ENCODE measurements at regions not wholly inside any gene's neighbourhood (a gene's known extent, or its start where the extent isn't known, plus 50 kb on each side); places are given as distances from the start of the nearest gene placed in this dataset.
A peak's percentile ranks its signal among the peaks of the same experiment; 100 is the strongest.

DNA sequence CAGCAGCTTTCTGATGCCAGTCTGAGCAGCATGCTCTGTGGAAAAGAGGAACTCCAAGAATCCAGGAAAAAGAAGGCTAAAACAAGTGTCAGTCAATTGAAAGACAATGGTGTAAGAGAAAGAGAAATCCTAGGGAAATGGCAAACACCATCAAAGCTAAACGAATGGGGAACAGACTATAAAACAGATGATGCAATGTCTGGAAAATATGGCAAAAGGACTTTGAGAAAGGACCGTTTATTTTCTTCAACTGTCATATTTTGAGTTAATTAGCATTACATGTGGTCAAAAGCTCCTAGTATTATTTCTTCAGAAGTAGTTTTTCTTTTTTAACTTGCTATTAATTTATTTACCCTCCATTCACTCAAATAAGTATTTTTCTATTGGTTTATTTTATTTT, 465.2 kb downstream of the LRRC70 start:
- Histone ChIP-seq H3K14ac (ENCODE audit: insufficient read length) (no peak overlapping the region), H3K27ac (ENCODE audit: low read depth, low read length) (no peak overlapping the region), H3K23ac (ENCODE audit: insufficient read length) (no peak overlapping the region), H3K36me3 (ENCODE audit: control insufficient read depth in 2 of 4, insufficient read depth in 4 of 4, low read length in 3 of 4) (no peaks in the 10 kb centered on the region), H4K91ac (replicated peaks; ENCODE audit: insufficient read length, low read length) (no peak overlapping the region), H2AFZ (ENCODE audit: low read length) (peak overlapping the region; percentile 2; the same call in 1 of the 2 replicates), H4K20me1 (replicated peaks in 1 of 2; ENCODE audit: control insufficient read depth in 1 of 2, insufficient read depth in 2 of 2, low read length in 2 of 2) (no peaks in the 10 kb centered on the region), H3K4me3 (ENCODE audit: extremely low read depth in 1 of 4, insufficient read depth in 2 of 4, low read depth in 3 of 4, low read length in 4 of 4) (no peak overlapping the region), H2BK15ac (ENCODE audit: low read length) (no peak overlapping the region), H3K4ac (replicated peaks; ENCODE audit: insufficient read length, low read depth, low read length) (no peak overlapping the region), H3K79me2 (ENCODE audit: control insufficient read depth in 1 of 2, insufficient read depth in 2 of 2, low read length in 2 of 2) (no peaks in the 10 kb centered on the region), H3K79me1 (ENCODE audit: low read depth, low read length) (no peaks in the 10 kb centered on the region), H3K56ac (replicated peaks; ENCODE audit: insufficient read length, low read depth, low read length) (no peak overlapping the region), H2BK120ac (replicated peaks; ENCODE audit: low read depth, low read length) (no peak overlapping the region), H3K18ac (ENCODE audit: extremely low read depth, low read length) (no peak overlapping the region), H3K4me1 (replicated peaks in 1 of 4; ENCODE audit: control insufficient read depth in 3 of 4, insufficient read depth in 4 of 4, low read length in 3 of 4) (no peaks in the 10 kb centered on the region), H3K27me3 (replicated peaks in 1 of 4; ENCODE audit: control insufficient read depth in 3 of 4, extremely low read depth in 1 of 4, insufficient read depth in 3 of 4, low read length in 3 of 4) (no peaks in the 10 kb centered on the region), H3K4me2 (ENCODE audit: insufficient read depth in 1 of 2, low read depth in 2 of 2, low read length in 2 of 2) (no peak overlapping the region), H2AK5ac (ENCODE audit: low read depth, low read length) (no peak overlapping the region), H2BK12ac (ENCODE audit: low read depth, low read length) (no peak overlapping the region), H2BK20ac (ENCODE audit: low read length) (no peak overlapping the region), H3K9me3 (ENCODE audit: insufficient read depth in 2 of 2, low read depth in 1 of 2, low read length in 1 of 2) (no peaks in the 10 kb centered on the region), H4K5ac (ENCODE audit: insufficient read length, low read depth, low read length) (no peak overlapping the region), H3K23me2 (ENCODE audit: low read depth, low read length) (no peaks in the 10 kb centered on the region), H3K9ac (replicated peaks in 1 of 4; ENCODE audit: extremely low read depth in 1 of 4, low read depth in 3 of 4, low read length in 3 of 4) (no peak overlapping the region), H4K8ac (ENCODE audit: extremely low read depth, insufficient read depth, low read length) (no peak overlapping the region), H2BK5ac (ENCODE audit: low read depth, low read length) (no peak overlapping the region)
- no peak for DNase-seq (ENCODE audit: low read depth in 1 of 2, low spot score in 2 of 2)
- CTCF ChIA-PET (ENCODE audit: partially characterized antibody): interaction anchor here (0.5 to 1.1 kb wide), 2 partner anchors 43 to 44 kb away, joined by 3 to 4 read pairs; no protein-coding TSS in a partner anchor
- POLR2A ChIA-PET (ENCODE audit: partially characterized antibody): interaction anchor here (0.8 kb wide), 1 partner anchor 17 kb away, joined by 3 read pairs; no protein-coding TSS in a partner anchor
- WGBS, 2 experiments (ENCODE audit: extremely low coverage in 1 of 2, insufficient coverage in 1 of 2, insufficient read length in 1 of 2, insufficient replicate concordance in 2 of 2, low coverage in 1 of 2, low lambda C conversion rate in 2 of 2, missing lambda C conversion rate in 1 of 2): 92% methylated on average over 2 of the region's 2 CpGs; no CpG with 5 or more reads in 1 of the 2 experiments
- no peak for FAIRE-seq
- TF ChIP-seq MAFK (IDR thresholded peaks at IDR 0.05; ENCODE audit: low read depth, low read length) (no peak), ZNF274 (IDR thresholded peaks at IDR 0.05; ENCODE audit: borderline replicate concordance, extremely low read depth, low read length) (no peak), RAD21 (IDR thresholded peaks at IDR 0.05 in 1 of 2, conservative IDR thresholded peaks at IDR 0.05 in 1 of 2; ENCODE audit: low read depth in 2 of 2, low read length in 2 of 2) (no peak), POU5F1 (IDR thresholded peaks at IDR 0.05; ENCODE audit: low read depth, low read length) (no peak), KDM1A (IDR thresholded peaks at IDR 0.05; ENCODE audit: borderline replicate concordance, low read length) (no peak), E2F6 (IDR thresholded peaks at IDR 0.05) (no peak), SP2 (IDR thresholded peaks at IDR 0.05; ENCODE audit: low read length) (no peak)

Measured in H1 (cell line).